ENCODE measurements at regions not wholly inside any gene's neighbourhood (a gene's known extent, or its start where the extent isn't known, plus 50 kb on each side); places are given as distances from the start of the nearest gene placed in this dataset.

DNA sequence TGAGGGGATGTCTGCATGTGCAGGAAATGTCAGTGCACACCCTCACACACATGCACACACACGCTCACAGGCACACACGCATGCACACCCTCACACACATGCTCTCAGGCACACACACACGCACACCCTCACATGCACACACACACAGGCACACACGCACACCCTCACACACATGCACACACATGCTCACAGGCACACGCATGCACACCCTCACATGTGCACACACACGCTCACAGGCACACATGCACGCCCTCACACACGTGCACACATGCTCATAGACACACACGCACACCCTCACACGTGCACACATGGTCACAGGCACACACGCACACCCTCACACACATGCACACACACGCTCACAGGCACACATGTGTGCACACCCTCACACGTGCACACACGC, 77.6 kb upstream of the ZNF469 start:
- TF ChIP-seq, protein P1, sequence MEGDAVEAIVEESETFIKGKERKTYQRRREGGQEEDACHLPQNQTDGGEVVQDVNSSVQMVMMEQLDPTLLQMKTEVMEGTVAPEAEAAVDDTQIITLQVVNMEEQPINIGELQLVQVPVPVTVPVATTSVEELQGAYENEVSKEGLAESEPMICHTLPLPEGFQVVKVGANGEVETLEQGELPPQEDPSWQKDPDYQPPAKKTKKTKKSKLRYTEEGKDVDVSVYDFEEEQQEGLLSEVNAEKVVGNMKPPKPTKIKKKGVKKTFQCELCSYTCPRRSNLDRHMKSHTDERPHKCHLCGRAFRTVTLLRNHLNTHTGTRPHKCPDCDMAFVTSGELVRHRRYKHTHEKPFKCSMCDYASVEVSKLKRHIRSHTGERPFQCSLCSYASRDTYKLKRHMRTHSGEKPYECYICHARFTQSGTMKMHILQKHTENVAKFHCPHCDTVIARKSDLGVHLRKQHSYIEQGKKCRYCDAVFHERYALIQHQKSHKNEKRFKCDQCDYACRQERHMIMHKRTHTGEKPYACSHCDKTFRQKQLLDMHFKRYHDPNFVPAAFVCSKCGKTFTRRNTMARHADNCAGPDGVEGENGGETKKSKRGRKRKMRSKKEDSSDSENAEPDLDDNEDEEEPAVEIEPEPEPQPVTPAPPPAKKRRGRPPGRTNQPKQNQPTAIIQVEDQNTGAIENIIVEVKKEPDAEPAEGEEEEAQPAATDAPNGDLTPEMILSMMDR (IDR thresholded peaks at IDR 0.05; ENCODE audit: insufficient read depth, low read length, severe bottlenecking), result no peak
- no peak overlapping the region for H3K4me3 ChIP-seq (ENCODE audit: low read depth, low read length)
- no peaks in the 10 kb centered on the region for H3K27me3 ChIP-seq (ENCODE audit: control insufficient read depth, insufficient read depth, low read length)
- DNase-seq (ENCODE audit: low read depth) (no peak), FAIRE-seq (peak; percentile 99)
- H3K36me3 ChIP-seq (ENCODE audit: control insufficient read depth, insufficient read depth, low read length), result no peaks in the 10 kb centered on the region

DNA sequence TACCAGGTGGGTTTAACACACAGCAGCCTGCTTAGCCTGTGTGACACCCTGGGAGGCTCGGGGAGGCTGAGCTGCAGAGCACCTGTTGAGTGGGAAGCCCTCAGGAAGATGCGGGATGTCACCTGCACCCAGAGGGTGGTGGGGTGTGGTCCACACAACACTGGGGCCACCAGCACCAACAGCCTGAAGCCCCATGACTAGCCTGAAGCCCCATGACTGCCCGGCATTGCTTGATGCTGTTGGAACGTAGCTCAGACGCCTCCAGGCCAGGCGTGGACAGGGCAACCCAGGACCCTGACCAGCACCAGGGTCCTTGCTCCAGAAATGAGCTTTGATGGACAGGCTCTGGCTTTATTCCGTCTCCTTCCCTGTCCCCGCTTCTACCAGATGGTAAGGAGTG, 76.3 kb upstream of the ZNF469 start:
- no peak for FAIRE-seq
- H3K27me3 ChIP-seq (ENCODE audit: control insufficient read depth, insufficient read depth, low read length), result no peaks in the 10 kb centered on the region
- H3K36me3 ChIP-seq (ENCODE audit: control insufficient read depth, insufficient read depth, low read length), result no peaks in the 10 kb centered on the region
- no peak overlapping the region for H3K4me3 ChIP-seq (ENCODE audit: low read depth, low read length)
- TF ChIP-seq, protein P1 (IDR thresholded peaks at IDR 0.05; ENCODE audit: insufficient read depth, low read length, severe bottlenecking), result no peak
- DNase-seq (ENCODE audit: low read depth), result no peak

DNA sequence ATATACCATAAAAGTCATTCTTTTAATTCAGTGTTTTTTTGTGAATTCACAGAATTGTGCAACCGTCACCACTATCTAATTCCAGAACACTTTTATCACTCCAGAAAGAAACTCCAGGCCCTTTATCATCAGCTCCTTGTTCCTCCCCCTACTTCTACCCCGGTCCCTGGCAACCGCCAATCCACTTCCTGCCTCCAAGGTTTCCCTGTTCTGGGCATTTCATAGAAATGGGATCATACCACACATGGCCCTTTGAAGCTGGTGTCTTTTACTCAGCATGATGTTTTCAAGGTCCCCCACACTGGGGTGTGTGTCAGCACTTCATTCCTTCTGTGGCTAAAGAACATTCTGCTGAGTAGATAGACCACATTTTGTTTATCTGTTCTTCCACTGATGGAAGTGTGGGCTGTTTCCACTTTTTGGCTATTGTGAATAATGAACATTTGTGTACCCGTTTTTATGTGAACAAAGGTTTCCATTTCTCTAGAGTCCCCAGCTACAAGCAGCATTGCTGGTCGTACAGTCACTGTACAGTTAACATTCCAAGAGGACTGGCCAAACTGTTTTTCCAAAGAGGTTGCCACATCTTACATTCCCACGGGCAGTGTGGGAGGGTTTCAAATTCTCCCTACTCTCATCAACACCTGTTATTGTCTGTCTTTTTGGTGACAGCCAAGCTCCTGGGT, 75.8 kb upstream of the ZNF469 start:
- no peak overlapping the region for H3K4me3 ChIP-seq (ENCODE audit: low read depth, low read length)
- FAIRE-seq (no peak), DNase-seq (ENCODE audit: low read depth) (peak; percentile 37)
- H3K36me3 ChIP-seq (ENCODE audit: control insufficient read depth, insufficient read depth, low read length), result no peaks in the 10 kb centered on the region
- TF ChIP-seq, protein P1 (IDR thresholded peaks at IDR 0.05; ENCODE audit: insufficient read depth, low read length, severe bottlenecking), result no peak
- H3K27me3 ChIP-seq (ENCODE audit: control insufficient read depth, insufficient read depth, low read length), result no peaks in the 10 kb centered on the region

DNA sequence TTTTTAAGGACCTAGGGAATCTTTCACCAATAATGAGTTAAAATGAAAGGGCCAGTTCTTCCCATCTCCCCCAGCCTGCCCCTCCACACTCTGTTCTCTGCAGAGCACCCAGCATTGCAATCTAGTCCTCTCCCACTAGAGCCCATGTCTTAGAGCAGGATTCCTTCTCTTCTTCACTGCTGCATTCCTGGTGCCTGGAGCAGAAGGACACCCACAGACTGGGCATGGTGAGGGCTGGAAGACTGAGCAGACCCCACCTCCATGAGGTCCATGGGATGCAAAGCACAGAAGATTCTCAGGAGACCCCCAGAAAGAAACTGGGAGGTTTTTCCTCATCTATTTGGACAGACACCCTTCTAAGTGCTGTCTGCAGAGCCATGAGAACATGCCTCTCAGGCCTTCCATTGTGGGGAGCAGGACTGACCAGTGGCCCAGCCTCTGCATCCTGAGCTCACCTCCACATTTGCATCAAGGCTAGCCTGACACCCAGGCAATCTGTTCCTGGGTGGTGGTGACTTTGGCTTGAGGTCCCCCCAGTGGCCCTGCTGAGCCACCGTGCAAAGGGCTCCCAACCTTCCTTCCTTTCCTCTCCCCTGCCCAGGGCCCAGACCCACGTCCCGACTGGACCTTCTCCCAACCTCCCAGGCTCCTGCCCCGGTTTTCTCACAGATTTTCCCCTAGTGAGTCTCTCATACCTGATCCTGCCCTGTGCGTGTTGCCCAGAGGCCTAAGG, 74.2 kb upstream of the ZNF469 start:
- Histone ChIP-seq H3K27me3 (ENCODE audit: control insufficient read depth, insufficient read depth, low read length) (no peaks in the 10 kb centered on the region), H3K36me3 (ENCODE audit: control insufficient read depth, insufficient read depth, low read length) (no peaks in the 10 kb centered on the region), H3K4me3 (ENCODE audit: low read depth, low read length) (no peak overlapping the region)
- FAIRE-seq, result no peak
- no peak for DNase-seq (ENCODE audit: low read depth)
- TF ChIP-seq, protein P1 (IDR thresholded peaks at IDR 0.05; ENCODE audit: insufficient read depth, low read length, severe bottlenecking), result no peak

DNA sequence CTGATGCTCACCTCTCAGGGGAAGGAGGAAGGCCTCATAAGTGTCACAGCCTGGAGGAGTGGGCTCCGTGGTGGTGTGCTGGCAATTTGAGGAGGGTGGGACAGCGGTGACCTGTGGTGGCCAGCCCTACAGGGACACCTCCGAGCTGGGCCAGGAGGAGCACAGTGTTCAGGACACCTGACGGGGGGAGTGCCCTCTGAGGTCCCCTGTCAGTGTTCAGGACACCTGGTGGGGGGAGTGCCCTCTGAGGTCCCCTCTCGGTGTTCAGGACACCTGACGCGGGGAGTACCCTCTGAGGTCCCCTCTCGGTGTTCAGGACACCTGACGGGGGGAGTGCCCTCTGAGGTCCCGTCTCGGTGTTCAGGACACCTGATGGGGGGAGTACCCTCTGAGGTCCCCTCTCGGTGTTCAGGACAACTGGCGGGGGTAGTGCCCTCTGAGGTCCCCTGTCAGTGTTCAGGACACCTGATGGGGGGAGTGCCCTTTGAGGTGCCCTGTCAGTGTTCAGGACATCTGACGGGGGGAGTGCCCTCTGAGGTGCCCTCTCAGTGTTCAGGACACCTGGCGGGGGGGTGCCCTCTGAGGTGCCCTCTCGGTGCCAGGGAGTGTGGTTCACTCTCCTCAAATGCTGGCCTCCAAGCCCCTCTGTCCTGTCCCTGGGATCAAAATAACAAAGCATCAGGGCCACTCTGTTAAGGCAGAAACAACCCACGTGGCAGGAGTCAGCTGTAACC, 73.4 kb upstream of the ZNF469 start:
- H3K36me3 ChIP-seq (ENCODE audit: control insufficient read depth, insufficient read depth, low read length), result no peaks in the 10 kb centered on the region
- TF ChIP-seq, protein P1 (IDR thresholded peaks at IDR 0.05; ENCODE audit: insufficient read depth, low read length, severe bottlenecking), result no peak
- H3K4me3 ChIP-seq (ENCODE audit: low read depth, low read length), result no peak overlapping the region
- H3K27me3 ChIP-seq (ENCODE audit: control insufficient read depth, insufficient read depth, low read length), result no peaks in the 10 kb centered on the region
- FAIRE-seq (peak; percentile 81), DNase-seq (ENCODE audit: low read depth) (no peak)

All from bronchial epithelial cell (primary cell).